ENCODE measurements at regions not wholly inside any gene's neighbourhood (a gene's known extent, or its start where the extent isn't known, plus 50 kb on each side); places are given as distances from the start of the nearest gene placed in this dataset.

DNA sequence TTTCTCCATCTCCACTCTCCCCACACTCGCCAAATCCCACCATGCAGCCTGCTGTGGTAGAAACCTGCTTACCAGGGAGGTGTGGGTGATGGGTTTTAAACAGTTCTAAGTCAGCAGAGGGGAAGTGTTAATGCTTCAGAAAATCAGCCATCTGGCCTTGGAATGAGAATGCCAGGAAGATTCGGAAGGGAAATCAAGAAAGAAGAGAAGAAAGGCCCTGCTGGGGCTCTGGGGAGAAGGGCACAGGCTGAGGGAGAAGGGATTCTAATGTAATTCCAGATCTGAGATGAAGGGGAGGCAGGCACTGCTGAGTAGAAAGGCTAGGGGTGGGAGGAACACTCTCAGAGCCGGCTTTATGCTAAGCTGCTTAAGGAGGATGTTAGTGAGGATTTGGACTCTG is 434.7 kb upstream of the DMAC1 start:
- DNase-seq: no peak
- Mint-ChIP-seq H3K4me3 (no peak overlapping the region), H3K36me3 (ENCODE audit: low read depth) (no peaks in the 10 kb centered on the region), H3K27ac (no peak overlapping the region), H3K4me1 (ENCODE audit: low read depth) (no peaks in the 10 kb centered on the region), H3K27me3 (ENCODE audit: low read depth) (no peaks in the 10 kb centered on the region), H3K9me3 (ENCODE audit: insufficient read depth) (no peaks in the 10 kb centered on the region)
- ChIA-PET CTCF (no interaction called here), POLR2A (no interaction called here)
- no peak for ATAC-seq

DNA sequence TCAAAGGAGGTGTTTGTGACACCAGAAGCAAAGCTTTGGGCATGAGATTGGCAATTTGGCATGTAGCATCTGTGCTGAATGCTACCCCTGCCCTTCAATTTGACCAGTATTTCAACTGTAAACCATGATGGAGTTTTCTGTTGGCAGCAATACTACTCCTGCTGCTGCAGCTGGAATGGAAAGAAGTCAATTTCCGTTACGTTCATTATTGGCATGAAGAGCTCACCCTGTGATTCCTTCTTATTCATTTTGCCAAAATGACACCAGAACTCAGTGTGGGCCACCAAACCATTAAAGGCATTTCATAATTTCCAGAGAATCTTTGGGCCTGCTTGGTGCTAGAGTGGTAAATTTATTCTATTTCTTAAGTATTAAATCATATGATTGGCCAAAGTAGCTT is 433.1 kb upstream of the DMAC1 start:
- no peaks in the 10 kb centered on the region for H3K27me3 Mint-ChIP-seq (ENCODE audit: low read depth)

DNA sequence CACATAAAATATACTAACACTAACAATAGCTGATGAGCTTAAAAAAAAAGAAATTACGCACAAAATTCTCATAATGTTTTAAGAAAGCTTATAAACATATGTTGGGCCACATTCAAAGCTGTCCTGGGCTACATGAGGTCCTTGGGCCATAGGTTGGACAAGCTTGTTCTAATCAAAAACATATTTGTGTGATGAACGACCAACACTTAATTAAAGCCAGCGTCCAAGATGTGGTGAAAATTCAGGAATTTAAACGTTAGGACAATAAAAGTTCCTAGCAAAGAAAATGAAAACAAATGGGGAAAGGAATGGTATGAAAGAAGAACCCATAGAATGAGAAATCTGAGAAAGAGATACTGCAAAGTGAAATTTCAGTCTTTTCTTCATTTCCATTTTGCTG is 429.6 kb upstream of the DMAC1 start:
- no peaks in the 10 kb centered on the region for H3K4me1 Mint-ChIP-seq (ENCODE audit: low read depth)
- DNase-seq: no peak
- no peak overlapping the region for H3K4me3 Mint-ChIP-seq
- no peaks in the 10 kb centered on the region for H3K9me3 Mint-ChIP-seq (ENCODE audit: insufficient read depth)
- no peaks in the 10 kb centered on the region for H3K27me3 Mint-ChIP-seq (ENCODE audit: low read depth)
- POLR2A ChIA-PET: no interaction called here
- H3K27ac Mint-ChIP-seq: no peak overlapping the region
- no peaks in the 10 kb centered on the region for H3K36me3 Mint-ChIP-seq (ENCODE audit: low read depth)
- no peak for ATAC-seq
- CTCF ChIA-PET: no interaction called here

More for the DNA sequence above, 433.1 kb upstream of the DMAC1 start:
- Mint-ChIP-seq H3K36me3 (ENCODE audit: low read depth) (no peaks in the 10 kb centered on the region), H3K27ac (no peak overlapping the region), H3K4me1 (ENCODE audit: low read depth) (no peaks in the 10 kb centered on the region), H3K4me3 (no peak overlapping the region), H3K9me3 (ENCODE audit: insufficient read depth) (no peaks in the 10 kb centered on the region)
- DNase-seq: no peak
- ChIA-PET POLR2A (no interaction called here), CTCF (no interaction called here)
- no peak for ATAC-seq

DNA sequence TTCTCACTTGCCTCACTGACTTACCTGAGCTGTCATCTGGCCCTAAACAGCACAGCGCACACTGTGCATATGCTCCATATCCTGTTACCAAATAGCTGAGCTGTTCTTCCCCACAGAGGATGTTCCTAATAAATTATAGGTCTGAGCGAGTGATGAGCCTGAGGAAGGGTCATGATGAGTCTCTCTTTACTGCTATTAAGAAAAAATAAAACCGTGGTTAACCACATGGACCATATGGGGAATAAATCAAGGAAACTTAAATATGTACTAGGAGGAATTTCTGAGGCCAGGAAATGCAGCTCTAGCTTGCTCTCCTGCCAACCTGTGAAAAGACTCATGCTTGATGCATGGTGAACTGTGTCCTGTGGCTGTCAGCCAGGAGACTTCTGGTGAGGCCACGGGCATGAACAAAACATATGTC is 424.8 kb upstream of the DMAC1 start:
- ATAC-seq (no peak), DNase-seq (no peak)
- Mint-ChIP-seq H3K36me3 (ENCODE audit: low read depth) (no peaks in the 10 kb centered on the region), H3K4me1 (ENCODE audit: low read depth) (no peaks in the 10 kb centered on the region), H3K27ac (no peak overlapping the region), H3K9me3 (ENCODE audit: insufficient read depth) (no peaks in the 10 kb centered on the region), H3K27me3 (ENCODE audit: low read depth) (no peaks in the 10 kb centered on the region), H3K4me3 (no peak overlapping the region)
- POLR2A ChIA-PET: no interaction called here
- CTCF ChIA-PET: no interaction called here

DNA sequence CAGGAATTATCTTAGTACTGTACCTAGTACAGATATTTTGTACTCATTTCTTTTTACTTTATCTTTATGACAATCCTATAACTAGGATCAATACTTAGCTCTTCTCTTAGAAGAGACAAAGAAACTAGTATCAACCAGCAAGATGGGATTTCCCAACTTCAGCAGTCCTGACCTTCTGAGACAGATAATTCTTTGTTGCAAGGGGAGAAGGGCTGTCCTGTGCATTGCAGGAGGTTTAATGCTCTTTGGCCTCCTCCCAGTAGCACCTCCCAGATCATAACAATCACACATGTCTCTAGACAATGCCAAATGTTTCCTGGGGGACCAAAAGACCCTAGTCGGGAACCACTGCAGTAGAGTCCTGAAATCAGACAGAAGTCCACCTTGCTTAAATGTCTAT is 424.3 kb upstream of the DMAC1 start:
- ATAC-seq (no peak), DNase-seq (no peak)
- ChIA-PET CTCF (no interaction called here), POLR2A (no interaction called here)
- no peaks in the 10 kb centered on the region for H3K4me1 Mint-ChIP-seq (ENCODE audit: low read depth)
- H3K27me3 Mint-ChIP-seq (ENCODE audit: low read depth): no peaks in the 10 kb centered on the region
- no peak overlapping the region for H3K27ac Mint-ChIP-seq
- no peaks in the 10 kb centered on the region for H3K36me3 Mint-ChIP-seq (ENCODE audit: low read depth)
- no peaks in the 10 kb centered on the region for H3K9me3 Mint-ChIP-seq (ENCODE audit: insufficient read depth)
- no peak overlapping the region for H3K4me3 Mint-ChIP-seq

DNA sequence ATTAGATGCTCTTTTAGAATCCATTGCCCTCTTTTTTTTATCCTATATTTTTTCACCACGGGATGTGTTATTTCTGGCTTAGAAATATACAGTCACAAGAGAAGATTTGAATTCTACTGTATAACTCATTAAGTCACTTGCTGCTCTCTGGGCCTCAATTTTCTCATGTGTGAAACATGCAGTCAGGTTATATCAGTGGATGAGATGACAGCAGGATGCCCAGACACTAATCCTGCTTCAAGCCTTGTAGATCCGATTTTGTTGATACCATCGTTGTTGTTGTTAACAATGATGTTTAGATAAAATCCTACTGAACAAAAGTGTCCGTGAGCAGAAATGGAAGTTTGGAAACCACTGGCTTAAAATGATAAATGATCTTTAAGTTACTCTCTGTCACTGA is 421.9 kb upstream of the DMAC1 start:
- H3K27me3 Mint-ChIP-seq (ENCODE audit: low read depth): no peaks in the 10 kb centered on the region
- H3K4me1 Mint-ChIP-seq (ENCODE audit: low read depth): no peaks in the 10 kb centered on the region
- ChIA-PET POLR2A (no interaction called here), CTCF (no interaction called here)
- no peak for DNase-seq
- H3K4me3 Mint-ChIP-seq: no peak overlapping the region
- no peak overlapping the region for H3K27ac Mint-ChIP-seq
- no peaks in the 10 kb centered on the region for H3K9me3 Mint-ChIP-seq (ENCODE audit: insufficient read depth)
- no peaks in the 10 kb centered on the region for H3K36me3 Mint-ChIP-seq (ENCODE audit: low read depth)
- no peak for ATAC-seq

DNA sequence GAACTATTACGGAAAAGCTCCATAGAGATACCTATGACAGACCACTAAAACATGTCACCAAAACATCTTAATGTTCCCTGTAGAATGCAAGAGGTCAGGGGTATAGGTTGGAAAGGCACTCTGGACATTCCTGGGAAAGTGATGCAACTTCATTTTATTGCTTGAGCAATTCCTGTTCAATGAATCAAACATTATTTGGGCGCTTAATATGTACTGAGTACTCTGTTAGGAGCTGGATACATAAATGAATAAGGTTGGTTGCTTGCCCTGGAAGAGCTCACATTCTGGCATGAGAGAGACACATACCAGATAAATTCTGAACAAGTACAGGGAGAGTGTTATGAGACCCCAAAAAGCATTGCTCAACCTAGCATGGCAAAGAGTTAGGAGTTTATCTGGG is 408.9 kb upstream of the DMAC1 start:
- ATAC-seq: no peak
- Mint-ChIP-seq H3K4me1 (ENCODE audit: low read depth) (peaks cover 2% of the 10 kb centered on the region), H3K27me3 (ENCODE audit: low read depth) (no peaks in the 10 kb centered on the region), H3K4me3 (no peak overlapping the region), H3K27ac (no peak overlapping the region), H3K36me3 (ENCODE audit: low read depth) (no peaks in the 10 kb centered on the region), H3K9me3 (ENCODE audit: insufficient read depth) (no peaks in the 10 kb centered on the region)
- no peak for DNase-seq
- CTCF ChIA-PET: no interaction called here
- POLR2A ChIA-PET: no interaction called here

DNA sequence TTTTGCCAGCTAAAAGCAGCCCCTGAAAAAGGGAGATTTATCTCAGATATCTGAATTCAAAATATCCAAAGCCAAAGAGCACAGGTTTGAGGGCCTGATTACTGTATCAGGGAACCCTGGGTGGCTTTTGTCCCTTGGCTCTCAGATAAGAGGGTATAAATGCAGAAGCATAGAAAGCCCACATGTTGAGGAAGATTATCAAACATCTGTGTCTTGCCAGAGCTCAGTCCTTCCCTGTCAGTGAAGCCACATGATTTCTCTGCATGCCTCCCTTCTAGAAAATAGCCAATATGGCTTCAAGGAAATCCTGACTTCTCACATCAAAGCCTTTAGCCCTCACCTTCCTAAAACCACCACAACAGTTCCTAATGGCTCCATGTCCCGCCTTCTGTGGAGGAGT is 408.0 kb upstream of the DMAC1 start:
- no peak overlapping the region for H3K27ac Mint-ChIP-seq
- ChIA-PET POLR2A (no interaction called here), CTCF (no interaction called here)
- no peak overlapping the region for H3K4me3 Mint-ChIP-seq
- peaks cover 2% of the 10 kb centered on the region for H3K4me1 Mint-ChIP-seq (ENCODE audit: low read depth)
- DNase-seq (no peak), ATAC-seq (no peak)
- H3K27me3 Mint-ChIP-seq (ENCODE audit: low read depth): no peaks in the 10 kb centered on the region
- no peaks in the 10 kb centered on the region for H3K36me3 Mint-ChIP-seq (ENCODE audit: low read depth)
- H3K9me3 Mint-ChIP-seq (ENCODE audit: insufficient read depth): no peaks in the 10 kb centered on the region

DNA sequence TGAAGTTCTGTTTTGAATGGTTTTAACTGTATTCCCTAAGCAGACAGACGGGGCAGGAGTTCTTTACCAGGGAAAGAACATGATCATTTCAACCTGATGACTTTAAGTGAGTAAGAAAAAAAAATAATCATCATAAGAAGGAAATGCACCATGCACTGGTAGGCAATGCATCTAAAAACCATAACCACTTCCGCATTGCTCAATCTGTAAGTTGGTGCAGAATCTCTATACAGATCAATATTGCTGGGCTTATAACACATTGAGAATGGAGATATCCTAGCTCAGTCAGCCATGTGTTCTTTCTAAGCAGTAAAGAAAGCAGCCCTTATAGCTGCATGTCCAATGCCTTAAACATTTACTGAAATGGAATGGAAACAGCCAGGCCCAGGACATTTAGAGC is 407.1 kb upstream of the DMAC1 start:
- no peaks in the 10 kb centered on the region for H3K36me3 Mint-ChIP-seq (ENCODE audit: low read depth)
- POLR2A ChIA-PET: interaction anchor here (0.7 kb wide), 1 partner anchor 358 kb away, joined by 4 read pairs; no protein-coding TSS in a partner anchor
- no peak for ATAC-seq

DNA sequence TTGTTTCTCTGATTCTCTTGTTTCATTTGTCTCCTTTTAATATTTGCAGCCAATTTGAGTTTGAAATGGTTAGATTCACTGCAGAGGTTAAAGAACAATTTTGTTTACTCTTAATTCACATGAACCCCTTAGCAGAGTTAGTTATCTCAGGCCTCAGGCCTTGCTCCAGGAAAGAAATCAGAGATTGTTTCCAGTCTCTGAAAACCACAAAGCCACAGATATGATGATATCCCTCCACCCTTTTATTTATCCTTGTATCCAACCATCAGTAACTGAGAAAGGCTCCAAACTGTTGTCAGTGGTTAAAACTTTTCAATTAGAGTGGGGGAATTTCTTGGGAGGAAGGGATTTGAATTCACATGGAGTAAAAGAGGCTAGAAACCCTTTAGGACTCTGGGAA is 406.0 kb upstream of the DMAC1 start:
- H3K36me3 Mint-ChIP-seq (ENCODE audit: low read depth): no peaks in the 10 kb centered on the region
- H3K27me3 Mint-ChIP-seq (ENCODE audit: low read depth): no peaks in the 10 kb centered on the region
- H3K4me1 Mint-ChIP-seq (ENCODE audit: low read depth): peaks cover 2% of the 10 kb centered on the region
- CTCF ChIA-PET: no interaction called here
- DNase-seq (no peak), ATAC-seq (no peak)
- no peaks in the 10 kb centered on the region for H3K9me3 Mint-ChIP-seq (ENCODE audit: insufficient read depth)
- no peak overlapping the region for H3K4me3 Mint-ChIP-seq
- H3K27ac Mint-ChIP-seq: no peak overlapping the region
- POLR2A ChIA-PET: no interaction called here

More for the DNA sequence above, 407.1 kb upstream of the DMAC1 start:
- no peaks in the 10 kb centered on the region for H3K9me3 Mint-ChIP-seq (ENCODE audit: insufficient read depth)
- CTCF ChIA-PET: no interaction called here
- peaks cover 2% of the 10 kb centered on the region for H3K4me1 Mint-ChIP-seq (ENCODE audit: low read depth)
- H3K4me3 Mint-ChIP-seq: no peak overlapping the region
- H3K27me3 Mint-ChIP-seq (ENCODE audit: low read depth): no peaks in the 10 kb centered on the region
- no peak for DNase-seq
- H3K27ac Mint-ChIP-seq: no peak overlapping the region

DNA sequence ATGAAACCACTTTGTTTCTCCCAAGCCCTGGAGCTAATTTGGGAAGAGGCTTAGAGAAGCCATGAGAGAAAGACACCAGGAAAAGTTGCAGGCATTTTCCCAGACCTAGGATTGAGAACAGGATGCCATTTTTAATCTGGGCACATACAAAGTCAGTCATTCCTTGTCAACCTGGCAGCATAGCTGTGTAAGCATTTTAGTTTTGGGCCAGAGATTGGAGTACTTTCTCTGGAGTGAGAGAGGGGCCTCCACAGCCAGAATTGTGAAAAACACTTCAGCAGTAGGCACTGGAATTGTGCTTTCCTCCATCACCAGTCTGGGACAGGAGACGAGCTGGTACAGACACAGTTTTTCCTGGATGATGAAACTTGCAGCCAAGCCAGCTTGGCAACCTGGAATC is 390.3 kb upstream of the DMAC1 start:
- no peaks in the 10 kb centered on the region for H3K36me3 Mint-ChIP-seq (ENCODE audit: low read depth)
- ChIA-PET POLR2A (no interaction called here), CTCF (no interaction called here)
- H3K9me3 Mint-ChIP-seq (ENCODE audit: insufficient read depth): no peaks in the 10 kb centered on the region
- H3K27me3 Mint-ChIP-seq (ENCODE audit: low read depth): no peaks in the 10 kb centered on the region
- no peak for DNase-seq
- H3K4me3 Mint-ChIP-seq: no peak overlapping the region
- no peak overlapping the region for H3K27ac Mint-ChIP-seq
- H3K4me1 Mint-ChIP-seq (ENCODE audit: low read depth): no peaks in the 10 kb centered on the region
- ATAC-seq: no peak

DNA sequence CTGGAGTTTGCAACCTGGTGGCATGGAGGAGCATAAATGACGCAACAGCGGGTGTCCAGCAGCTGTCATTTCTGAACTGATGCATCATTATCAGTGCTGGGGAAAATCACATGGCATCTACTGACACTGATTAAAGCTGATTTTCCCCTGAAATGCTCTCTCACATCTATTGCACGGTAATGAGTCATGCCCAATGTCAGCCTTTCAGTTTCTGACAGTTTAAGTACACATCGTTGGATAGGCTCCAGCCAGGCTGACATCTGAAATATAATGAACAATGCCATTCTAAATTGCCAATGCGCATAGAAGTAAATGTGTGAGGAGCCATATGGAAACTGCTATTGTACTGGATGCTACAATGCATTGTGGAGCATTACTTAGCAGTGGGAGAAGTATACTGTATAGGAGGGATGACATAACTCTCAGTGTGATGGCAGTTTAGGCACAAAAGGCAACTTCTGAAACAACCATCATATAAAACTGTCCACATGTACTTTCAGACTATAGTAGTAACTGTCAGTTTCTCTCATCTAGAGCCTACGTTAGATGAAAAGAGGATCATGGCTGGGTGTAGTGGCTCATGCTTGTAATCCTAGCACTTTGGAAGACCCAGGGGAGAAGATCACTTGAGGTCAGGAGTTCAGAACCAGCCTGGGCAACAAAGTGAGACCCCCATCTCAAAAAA is 389.3 kb upstream of the DMAC1 start:
- no peak for DNase-seq
- POLR2A ChIA-PET: no interaction called here

DNA sequence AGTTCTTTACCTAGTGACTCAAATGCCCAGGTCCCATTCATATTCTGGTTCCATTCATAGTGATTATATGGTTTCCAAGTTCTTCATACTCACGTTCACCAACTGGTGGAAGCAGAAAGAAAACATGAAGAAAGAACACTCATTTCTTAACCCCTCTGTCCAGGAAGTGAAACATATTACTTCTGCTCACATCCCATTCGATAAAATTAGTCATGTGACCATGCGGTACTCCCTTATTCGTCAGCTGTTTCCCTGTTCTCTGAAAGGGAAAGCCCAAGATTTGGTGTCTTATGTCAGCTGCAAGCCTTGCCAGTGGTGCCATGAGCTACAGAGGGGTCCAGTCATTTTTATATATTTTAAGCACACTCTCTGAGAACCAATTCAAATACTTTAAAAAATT is 387.0 kb upstream of the DMAC1 start:
- CTCF ChIA-PET: interaction anchor here (1.3 kb wide), 1 partner anchor 53 kb away, joined by 3 read pairs; no protein-coding TSS in a partner anchor

More for the DNA sequence above, 389.3 kb upstream of the DMAC1 start:
- H3K4me3 Mint-ChIP-seq: no peak overlapping the region
- H3K36me3 Mint-ChIP-seq (ENCODE audit: low read depth): no peaks in the 10 kb centered on the region
- CTCF ChIA-PET: no interaction called here
- ATAC-seq: no peak
- H3K27me3 Mint-ChIP-seq (ENCODE audit: low read depth): no peaks in the 10 kb centered on the region
- H3K4me1 Mint-ChIP-seq (ENCODE audit: low read depth): no peaks in the 10 kb centered on the region
- no peak overlapping the region for H3K27ac Mint-ChIP-seq
- H3K9me3 Mint-ChIP-seq (ENCODE audit: insufficient read depth): no peaks in the 10 kb centered on the region

More for the DNA sequence above, 387.0 kb upstream of the DMAC1 start:
- Mint-ChIP-seq H3K4me1 (ENCODE audit: low read depth) (no peaks in the 10 kb centered on the region), H3K27me3 (ENCODE audit: low read depth) (no peaks in the 10 kb centered on the region), H3K9me3 (ENCODE audit: insufficient read depth) (no peaks in the 10 kb centered on the region), H3K27ac (no peak overlapping the region), H3K4me3 (no peak overlapping the region), H3K36me3 (ENCODE audit: low read depth) (no peaks in the 10 kb centered on the region)
- ATAC-seq: no peak
- no peak for DNase-seq
- POLR2A ChIA-PET: no interaction called here

Measured in activated CD8-positive, alpha-beta T cell treated with anti-CD3 and anti-CD28 coated beads, Interleukin-2, amount 10 ng/mL, durations not matched to agents 7 days and 5 days (primary cell).